ENCODE measurements at regions not wholly inside any gene's neighbourhood (a gene's known extent, or its start where the extent isn't known, plus 50 kb on each side); places are given as distances from the start of the nearest gene placed in this dataset.

GRCh38 chr2:100222844-100223243 is 80.5 kb upstream of the AFF3 start:
- H3K4me3 ChIP-seq: no peak overlapping the region
- H4K20me1 ChIP-seq: no peaks in the 10 kb centered on the region
- no peak for TF ChIP-seq Cebpa-rat (IDR thresholded peaks at IDR 0.05)
- H3K36me3 ChIP-seq: no peaks in the 10 kb centered on the region
- no peak overlapping the region for H3K4me2 ChIP-seq
- H3K9ac ChIP-seq: no peak overlapping the region
- peaks cover 4% of the 10 kb centered on the region; the same call in 1 of the 2 replicates for H3K9me3 ChIP-seq
- H3K27ac ChIP-seq: no peak overlapping the region
- no peaks in the 10 kb centered on the region for H3K27me3 ChIP-seq
- H3K4me1 ChIP-seq: peaks cover 6% of the 10 kb centered on the region

DNA sequence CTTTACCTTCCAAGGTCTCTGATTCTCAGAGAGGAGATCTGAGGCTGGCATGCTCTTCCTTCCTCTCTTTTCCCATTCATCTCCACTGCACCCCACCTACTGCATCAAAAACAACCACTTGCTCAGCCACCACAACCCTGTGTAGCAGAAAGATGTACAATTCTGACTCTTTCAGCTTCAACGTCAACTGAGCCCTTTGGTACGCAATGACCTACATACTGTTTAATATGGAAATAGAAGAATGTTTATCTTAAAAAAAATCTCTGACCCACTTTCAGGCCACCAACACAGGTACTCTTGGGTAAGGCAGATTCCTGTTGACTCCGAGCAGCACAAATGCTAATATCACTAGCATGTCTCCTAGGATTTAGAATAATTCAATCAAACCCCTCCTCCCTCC is 76.2 kb upstream of the AFF3 start:
- Histone ChIP-seq H3K9me3 (peaks cover 4% of the 10 kb centered on the region; the same call in 1 of the 2 replicates), H3K4me2 (no peak overlapping the region), H4K20me1 (no peaks in the 10 kb centered on the region), H3K4me3 (no peak overlapping the region), H3K27me3 (no peaks in the 10 kb centered on the region), H3K36me3 (no peaks in the 10 kb centered on the region), H3K9ac (no peak overlapping the region), H3K27ac (no peak overlapping the region), H3K4me1 (no peaks in the 10 kb centered on the region)
- no peak for TF ChIP-seq Cebpa-rat (IDR thresholded peaks at IDR 0.05)

DNA sequence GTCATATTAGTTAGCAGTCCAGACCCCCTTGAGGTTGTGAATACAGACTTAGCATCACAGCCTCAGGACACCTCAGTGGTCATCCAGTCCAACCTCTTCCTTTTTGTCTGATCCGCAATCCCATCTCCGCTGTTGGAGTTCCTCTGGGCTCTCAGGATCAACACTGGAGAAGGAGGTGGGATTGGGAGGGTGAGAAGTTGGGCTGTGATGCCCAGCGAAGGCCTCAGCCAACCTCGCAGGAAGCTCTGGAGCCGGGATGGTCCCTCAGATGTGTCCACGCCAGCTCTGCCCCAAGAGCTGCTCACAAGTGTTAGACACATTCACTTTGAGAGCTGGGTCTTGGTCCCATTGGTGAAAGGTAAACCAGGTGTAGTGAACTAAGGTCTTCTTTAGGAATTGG is 74.9 kb upstream of the AFF3 start:
- no peak overlapping the region for H3K4me3 ChIP-seq
- H3K27ac ChIP-seq: no peak overlapping the region
- H3K4me1 ChIP-seq: no peaks in the 10 kb centered on the region
- no peak overlapping the region for H3K9ac ChIP-seq
- H3K4me2 ChIP-seq: no peak overlapping the region
- no peaks in the 10 kb centered on the region for H4K20me1 ChIP-seq
- no peaks in the 10 kb centered on the region for H3K36me3 ChIP-seq
- H3K9me3 ChIP-seq: peaks cover 4% of the 10 kb centered on the region; the same call in 1 of the 2 replicates
- TF ChIP-seq Cebpa-rat (IDR thresholded peaks at IDR 0.05): no peak
- H3K27me3 ChIP-seq: no peaks in the 10 kb centered on the region

GRCh38 chr2:100216015-100216414 is 73.6 kb upstream of the AFF3 start:
- no peak for TF ChIP-seq Cebpa-rat (IDR thresholded peaks at IDR 0.05)
- Histone ChIP-seq H3K9ac (no peak overlapping the region), H3K27ac (no peak overlapping the region), H3K4me3 (no peak overlapping the region), H3K4me2 (no peak overlapping the region), H3K36me3 (no peaks in the 10 kb centered on the region), H3K4me1 (no peaks in the 10 kb centered on the region), H3K27me3 (no peaks in the 10 kb centered on the region), H4K20me1 (no peaks in the 10 kb centered on the region), H3K9me3 (no peaks in the 10 kb centered on the region)

GRCh38 chr2:100215371-100215770 is 73.0 kb upstream of the AFF3 start:
- no peaks in the 10 kb centered on the region for H4K20me1 ChIP-seq
- TF ChIP-seq Cebpa-rat (IDR thresholded peaks at IDR 0.05): no peak
- H3K4me1 ChIP-seq: no peaks in the 10 kb centered on the region
- no peaks in the 10 kb centered on the region for H3K9me3 ChIP-seq
- no peak overlapping the region for H3K4me2 ChIP-seq
- no peaks in the 10 kb centered on the region for H3K27me3 ChIP-seq
- no peak overlapping the region for H3K4me3 ChIP-seq
- no peak overlapping the region for H3K27ac ChIP-seq
- no peak overlapping the region for H3K9ac ChIP-seq
- no peaks in the 10 kb centered on the region for H3K36me3 ChIP-seq

- H3K27ac ChIP-seq: no peak overlapping the region
- no peaks in the 10 kb centered on the region for H3K4me1 ChIP-seq
- no peak overlapping the region for H3K4me2 ChIP-seq
- no peaks in the 10 kb centered on the region for H3K27me3 ChIP-seq
- no peak overlapping the region for H3K9ac ChIP-seq
- no peak for TF ChIP-seq Cebpa-rat (IDR thresholded peaks at IDR 0.05)
- no peak overlapping the region for H3K4me3 ChIP-seq
- H3K36me3 ChIP-seq: no peaks in the 10 kb centered on the region
- H4K20me1 ChIP-seq: no peaks in the 10 kb centered on the region
- no peaks in the 10 kb centered on the region for H3K9me3 ChIP-seq
Observed at GRCh38 chr2:100214265-100214971, 72.0 kb upstream of the AFF3 start.

GRCh38 chr2:100213595-100213994 is 71.2 kb upstream of the AFF3 start:
- Histone ChIP-seq H3K36me3 (no peaks in the 10 kb centered on the region), H3K27ac (no peak overlapping the region), H3K9me3 (no peaks in the 10 kb centered on the region), H3K4me3 (no peak overlapping the region), H4K20me1 (no peaks in the 10 kb centered on the region), H3K27me3 (no peaks in the 10 kb centered on the region), H3K4me2 (no peak overlapping the region), H3K9ac (no peak overlapping the region), H3K4me1 (no peaks in the 10 kb centered on the region)
- no peak for TF ChIP-seq Cebpa-rat (IDR thresholded peaks at IDR 0.05)

DNA sequence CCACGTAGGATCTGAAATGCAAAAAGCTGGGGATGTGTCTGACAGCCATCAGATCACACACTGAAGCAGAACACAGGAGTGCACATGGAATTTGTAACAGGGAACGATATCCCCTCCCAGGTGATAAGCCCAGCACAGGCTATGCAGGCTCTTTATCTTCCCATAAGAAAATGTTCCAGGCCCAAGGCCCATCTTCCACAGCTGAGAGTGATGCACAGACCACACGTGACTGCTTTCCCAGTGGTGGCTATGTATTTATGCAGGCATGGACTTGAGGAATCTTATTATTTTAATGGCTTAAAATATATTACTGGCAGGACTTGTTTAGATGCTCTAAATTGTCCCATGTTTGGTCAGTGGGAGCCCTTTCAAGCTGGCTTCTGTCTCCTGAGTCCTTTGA is 70.5 kb upstream of the AFF3 start:
- Histone ChIP-seq H3K4me1 (no peaks in the 10 kb centered on the region), H4K20me1 (no peaks in the 10 kb centered on the region), H3K36me3 (no peaks in the 10 kb centered on the region), H3K4me3 (no peak overlapping the region), H3K27ac (no peak overlapping the region), H3K9ac (no peak overlapping the region), H3K9me3 (no peaks in the 10 kb centered on the region), H3K4me2 (no peak overlapping the region), H3K27me3 (no peaks in the 10 kb centered on the region)
- no peak for TF ChIP-seq Cebpa-rat (IDR thresholded peaks at IDR 0.05)

- H3K27ac ChIP-seq: no peak overlapping the region
- no peak overlapping the region for H3K9ac ChIP-seq
- H4K20me1 ChIP-seq: no peaks in the 10 kb centered on the region
- H3K4me3 ChIP-seq: no peak overlapping the region
- no peaks in the 10 kb centered on the region for H3K4me1 ChIP-seq
- H3K36me3 ChIP-seq: no peaks in the 10 kb centered on the region
- peak; percentile 58; the same call in 1 of the 2 replicates for TF ChIP-seq Cebpa-rat (IDR thresholded peaks at IDR 0.05)
- H3K27me3 ChIP-seq: no peaks in the 10 kb centered on the region
- no peak overlapping the region for H3K4me2 ChIP-seq
- H3K9me3 ChIP-seq: no peaks in the 10 kb centered on the region
Observed at GRCh38 chr2:100211521-100211920, 69.1 kb upstream of the AFF3 start.

GRCh38 chr2:100208141-100208770 is 65.9 kb upstream of the AFF3 start:
- no peaks in the 10 kb centered on the region for H4K20me1 ChIP-seq
- TF ChIP-seq Cebpa-rat (IDR thresholded peaks at IDR 0.05): no peak
- H3K4me1 ChIP-seq: peaks cover 13% of the 10 kb centered on the region
- no peaks in the 10 kb centered on the region for H3K27me3 ChIP-seq
- no peak overlapping the region for H3K27ac ChIP-seq
- no peak overlapping the region for H3K4me2 ChIP-seq
- no peak overlapping the region for H3K9ac ChIP-seq
- H3K4me3 ChIP-seq: no peak overlapping the region
- H3K9me3 ChIP-seq: no peaks in the 10 kb centered on the region
- no peaks in the 10 kb centered on the region for H3K36me3 ChIP-seq

Data from BLaER1 (cell line).